ENCODE measurements at regions not wholly inside any gene's neighbourhood (a gene's known extent, or its start where the extent isn't known, plus 50 kb on each side); places are given as distances from the start of the nearest gene placed in this dataset.

GRCh38 chr15:66941791-66942190 lies 123.6 kb upstream of the SMAD3 start:
- ChIA-PET POLR2A (ENCODE audit: unreplicated experiment) (no interaction called here), CTCF (no interaction called here)
- Histone ChIP-seq H2AK5ac (ENCODE audit: low read depth, low read length) (no peak overlapping the region), H2BK5ac (ENCODE audit: low read depth, low read length, poor library complexity, severe bottlenecking) (no peak overlapping the region), H3K4me1 (ENCODE audit: control insufficient read depth, insufficient read depth, low read length) (peaks cover 5% of the 10 kb centered on the region; the same call in 1 of the 2 replicates), H4K20me1 (ENCODE audit: insufficient read depth, low read length) (no peaks in the 10 kb centered on the region), H3K9ac (ENCODE audit: low read depth, low read length) (no peak overlapping the region), H3K23ac (ENCODE audit: low read depth, low read length) (no peak overlapping the region), H4K8ac (ENCODE audit: low read depth in 2 of 2, low read length in 2 of 2) (no peak overlapping the region), H3K14ac (replicated peaks; ENCODE audit: low read depth, low read length) (no peak overlapping the region), H3K36me3 (ENCODE audit: control insufficient read depth, insufficient read depth, low read length) (no peaks in the 10 kb centered on the region), H2AK9ac (replicated peaks; ENCODE audit: low read depth, low read length, poor library complexity) (no peak overlapping the region), H3K9me1 (ENCODE audit: insufficient read depth, low read length) (peaks cover 3% of the 10 kb centered on the region; the same call in 1 of the 2 replicates), H3K4me2 (ENCODE audit: low read depth, low read length) (no peak overlapping the region), H2BK20ac (ENCODE audit: low read depth, low read length) (no peak overlapping the region), H3K4me3 (ENCODE audit: insufficient read depth, low read depth, low read length) (no peak overlapping the region), H3K18ac (ENCODE audit: low read depth, low read length) (no peak overlapping the region), H2AFZ (replicated peaks; ENCODE audit: low read length, poor library complexity) (no peak overlapping the region), H4K91ac (ENCODE audit: insufficient read depth, low read depth, low read length) (no peak overlapping the region), H3K56ac (ENCODE audit: extremely low read depth, insufficient read depth, low read length) (no peak overlapping the region), H3K27me3 (ENCODE audit: control insufficient read depth, insufficient read depth, low read length) (no peaks in the 10 kb centered on the region), H3K79me1 (ENCODE audit: low read depth in 1 of 2, low read length in 2 of 2) (no peaks in the 10 kb centered on the region; a peak in 1 of 4 replicates), H3K9me3 (ENCODE audit: control insufficient read depth, insufficient read depth, low read length) (peaks cover 2% of the 10 kb centered on the region; the same call in 1 of the 2 replicates), H2BK15ac (ENCODE audit: low read depth, low read length) (no peak overlapping the region), H2BK120ac (ENCODE audit: low read depth, low read length) (no peak overlapping the region), H3K4ac (ENCODE audit: low read depth, low read length) (no peak overlapping the region), H4K5ac (ENCODE audit: low read depth, low read length) (no peak overlapping the region), H3K27ac (ENCODE audit: insufficient read depth, low read length) (no peak overlapping the region)
- BruUV-seq (replicated peaks), result no TSS peak
- dilution Hi-C loops (cut with HindIII; ENCODE audit: low sequenced_read_pairs, unreplicated experiment) (no loop called here), in situ Hi-C loops (cut with MboI; ENCODE audit: low sequenced_read_pairs) (loop anchor here (5.0 to 10.0 kb wide), 2 partner anchors 253 to 896 kb away; no protein-coding TSS in a partner anchor), intact Hi-C loops (cut with micrococcal nuclease) (loop anchor here (10.0 kb wide), 1 partner anchor 203 kb away; no protein-coding TSS in a partner anchor)
- TF ChIP-seq NFE2L2 (IDR thresholded peaks at IDR 0.05; ENCODE audit: low read depth, low read length), result no peak
- no peak for TF ChIP-seq CEBPB (IDR thresholded peaks at IDR 0.05; ENCODE audit: low read depth, low read length)
- no peak for TF ChIP-seq BHLHE40 (IDR thresholded peaks at IDR 0.05; ENCODE audit: low read depth, low read length)
- TF ChIP-seq, protein P1, sequence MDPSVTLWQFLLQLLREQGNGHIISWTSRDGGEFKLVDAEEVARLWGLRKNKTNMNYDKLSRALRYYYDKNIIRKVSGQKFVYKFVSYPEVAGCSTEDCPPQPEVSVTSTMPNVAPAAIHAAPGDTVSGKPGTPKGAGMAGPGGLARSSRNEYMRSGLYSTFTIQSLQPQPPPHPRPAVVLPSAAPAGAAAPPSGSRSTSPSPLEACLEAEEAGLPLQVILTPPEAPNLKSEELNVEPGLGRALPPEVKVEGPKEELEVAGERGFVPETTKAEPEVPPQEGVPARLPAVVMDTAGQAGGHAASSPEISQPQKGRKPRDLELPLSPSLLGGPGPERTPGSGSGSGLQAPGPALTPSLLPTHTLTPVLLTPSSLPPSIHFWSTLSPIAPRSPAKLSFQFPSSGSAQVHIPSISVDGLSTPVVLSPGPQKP (IDR thresholded peaks at IDR 0.05; ENCODE audit: borderline replicate concordance, low read depth, low read length), result no peak
- TF ChIP-seq RCOR1 (IDR thresholded peaks at IDR 0.05; ENCODE audit: insufficient replicate concordance, low read length), result no peak
- ATAC-seq (ENCODE audit: low read depth), result no peak
- no peak for DNase-seq
- WGBS, 2 experiments (ENCODE audit: extremely low coverage in 2 of 2, insufficient read length in 1 of 2), result 94% methylated on average over 2 of the region's 3 CpGs; no CpG with 5 or more reads in 1 of the 2 experiments
